GM21423 (cell line): ENCODE measurements at regions not wholly inside any gene's neighbourhood (a gene's known extent, or its start where the extent isn't known, plus 50 kb on each side); places are given as distances from the start of the nearest gene placed in this dataset.

Experiments
- ATAC-seq: cut with Tn5 transposase; IDR thresholded peaks from one replicate; pipeline ENCODE4 v1.9.1; 2021; ENCODE audit warnings: mild to moderate bottlenecking, moderate library complexity; ENCODE audit not compliant: unreplicated experiment

DNA sequence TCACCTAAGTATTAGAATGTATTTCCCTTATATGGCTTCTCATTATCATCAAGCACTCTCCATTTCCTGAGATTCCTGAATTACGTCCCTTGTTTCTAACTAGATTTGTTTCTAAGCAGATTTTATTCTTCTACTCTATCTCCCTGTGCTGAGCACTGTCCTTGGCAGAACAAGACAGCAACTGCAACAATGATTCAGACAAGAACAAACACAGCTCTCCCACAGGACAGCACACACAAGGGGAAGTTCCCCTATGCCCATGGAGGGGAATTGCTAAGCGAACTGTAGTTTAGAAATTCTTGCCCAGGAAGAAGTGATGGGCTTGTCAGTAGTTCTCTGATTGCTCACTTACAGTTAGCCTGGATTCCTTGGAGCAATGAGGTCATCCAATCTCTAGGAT is 759.9 kb downstream of the DTWD2 start:
- ATAC-seq: no peak

DNA sequence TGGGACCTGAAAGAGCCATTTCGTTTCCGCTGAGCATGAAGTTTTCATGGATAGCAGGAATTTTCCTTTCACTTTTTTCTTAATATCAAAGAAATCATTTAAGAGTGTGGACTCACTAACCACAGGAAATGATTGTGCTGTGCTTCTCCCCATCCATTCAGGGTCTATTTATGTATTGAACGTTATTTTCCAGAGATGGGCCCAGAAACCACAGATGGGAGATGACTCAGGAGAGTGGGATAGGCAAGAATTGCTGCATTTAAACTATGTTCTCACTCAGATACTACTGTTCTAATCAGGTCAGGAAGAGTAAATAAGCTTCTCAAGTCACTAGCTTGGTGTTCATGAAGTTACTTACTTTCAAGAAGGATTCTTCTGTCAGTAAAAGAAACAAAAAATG is 763.8 kb downstream of the DTWD2 start:
- ATAC-seq: no peak

DNA sequence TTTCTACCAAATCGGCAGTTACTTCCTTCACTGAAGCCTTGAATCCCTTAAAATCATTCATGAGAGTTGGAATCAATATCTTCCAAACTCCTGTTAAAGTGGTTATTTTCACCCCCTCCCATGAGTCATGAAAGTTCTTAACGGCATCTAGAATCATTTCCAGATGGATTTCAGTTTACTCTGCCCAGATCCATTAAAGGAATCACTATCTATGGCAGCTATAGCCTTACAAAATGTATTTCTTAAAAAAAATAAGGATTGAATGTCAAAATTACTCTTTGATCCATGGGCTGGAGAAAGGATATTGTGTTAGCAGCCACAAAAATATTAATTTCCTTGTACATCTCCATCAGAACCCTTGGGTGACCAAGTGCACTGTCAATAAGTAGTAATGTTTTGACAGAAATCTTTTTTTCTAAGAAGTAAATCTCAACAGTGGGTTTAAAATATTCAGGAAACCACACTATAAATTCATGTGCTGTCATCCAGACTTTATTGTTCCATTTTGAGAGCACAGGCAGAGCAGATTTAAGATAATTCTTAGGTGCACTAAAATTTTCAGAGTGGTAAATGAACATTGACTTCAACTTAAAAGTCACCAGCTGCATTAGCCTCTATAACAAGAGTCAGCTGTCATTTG is 767.7 kb downstream of the DTWD2 start:
- no peak for ATAC-seq

DNA sequence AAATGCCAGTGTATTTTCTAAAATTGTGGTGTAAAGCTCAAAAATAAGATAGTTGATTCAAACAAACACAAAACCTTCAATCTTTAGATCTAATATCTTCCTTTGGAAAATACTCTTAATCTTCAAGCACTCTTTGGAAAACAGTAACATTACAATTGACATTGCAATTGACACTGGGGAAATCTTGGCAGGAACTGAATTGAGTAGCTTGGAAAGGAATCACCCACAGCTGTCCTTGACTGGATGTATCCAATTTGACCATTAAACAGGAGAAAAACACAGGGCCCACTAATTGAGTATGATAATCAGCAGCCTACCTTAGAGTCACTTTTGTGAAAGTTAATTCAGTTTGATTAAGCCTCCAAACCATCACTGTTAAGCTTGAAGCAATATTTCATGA is 776.7 kb downstream of the DTWD2 start:
- ATAC-seq: no peak

DNA sequence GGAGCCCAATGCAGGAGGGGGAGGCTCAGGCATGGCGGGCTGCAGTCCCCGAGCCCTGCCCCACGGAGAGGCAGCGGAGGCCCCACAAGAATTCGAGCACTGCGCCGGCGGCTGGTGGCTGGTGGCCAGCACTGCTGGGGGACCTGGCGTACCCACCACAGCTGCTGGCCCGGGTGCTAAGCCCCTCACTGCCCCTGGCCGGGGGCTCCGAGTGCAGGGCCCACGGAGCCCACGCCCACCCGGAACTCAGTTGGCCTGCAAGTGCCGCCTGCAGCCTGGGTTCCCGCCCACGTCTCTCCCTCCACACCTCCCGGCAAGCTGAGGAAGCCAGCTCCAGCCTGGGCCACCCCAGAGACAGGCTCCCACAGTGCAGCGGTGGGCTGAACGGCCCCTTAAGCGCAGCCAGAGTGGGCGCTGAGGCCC is 780.3 kb downstream of the DTWD2 start:
- no peak for ATAC-seq

DNA sequence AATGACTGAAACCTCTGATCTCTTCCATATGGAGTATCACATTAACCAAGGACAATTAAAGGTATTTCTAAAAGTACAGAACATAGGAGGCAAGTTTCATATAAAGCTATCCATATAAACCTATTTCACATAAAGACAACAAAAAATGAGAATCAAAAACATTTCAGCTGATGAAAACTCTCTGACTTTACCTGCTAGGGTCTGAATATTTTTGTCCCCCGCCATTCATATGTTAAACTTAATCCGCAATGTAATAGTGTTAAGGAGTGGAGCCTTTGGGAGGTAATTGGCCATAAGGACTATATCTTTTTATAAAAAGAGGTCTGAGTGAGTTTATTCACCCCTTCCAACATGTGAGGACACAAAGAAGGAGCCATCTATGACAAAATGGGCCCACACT is 788.5 kb downstream of the DTWD2 start:
- no peak for ATAC-seq

DNA sequence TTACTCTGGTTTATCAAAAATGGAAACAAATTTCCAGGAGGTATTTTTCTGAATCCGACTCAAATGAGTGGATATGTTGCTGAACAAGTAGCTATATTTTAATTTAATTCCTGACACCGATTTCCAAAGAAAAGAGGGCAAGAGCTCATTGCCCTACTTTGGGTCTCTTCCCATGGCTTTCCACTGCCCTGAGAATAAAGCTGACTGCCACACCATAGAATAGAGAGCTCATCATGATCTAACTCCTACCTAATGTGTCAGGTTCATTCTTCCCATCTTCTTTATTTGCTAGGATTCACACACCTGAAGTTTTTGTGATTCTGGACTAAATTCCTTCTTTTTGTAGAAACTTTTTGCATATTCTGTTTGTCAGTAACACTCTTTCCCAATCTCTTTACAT is 792.1 kb downstream of the DTWD2 start:
- ATAC-seq: no peak

DNA sequence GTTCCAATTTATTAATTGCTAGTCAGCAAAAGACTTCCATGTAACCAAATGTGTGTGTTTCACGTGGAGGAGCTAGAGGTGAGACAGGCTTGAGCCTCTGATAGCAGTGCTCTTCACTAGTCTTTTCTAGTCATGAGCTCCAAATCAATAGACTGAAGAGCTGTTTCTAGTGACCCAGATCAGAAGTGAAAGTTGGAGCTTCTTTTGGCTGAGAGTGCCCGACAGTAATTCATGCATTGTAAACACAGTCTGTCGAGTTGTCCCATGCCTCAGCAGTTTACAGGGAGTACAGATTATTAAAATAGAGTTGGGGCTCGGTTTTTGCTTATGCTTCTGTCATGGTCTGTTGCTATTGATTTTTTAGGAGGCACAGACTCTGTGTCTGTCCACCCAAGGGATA is 793.1 kb downstream of the DTWD2 start:
- no peak for ATAC-seq

DNA sequence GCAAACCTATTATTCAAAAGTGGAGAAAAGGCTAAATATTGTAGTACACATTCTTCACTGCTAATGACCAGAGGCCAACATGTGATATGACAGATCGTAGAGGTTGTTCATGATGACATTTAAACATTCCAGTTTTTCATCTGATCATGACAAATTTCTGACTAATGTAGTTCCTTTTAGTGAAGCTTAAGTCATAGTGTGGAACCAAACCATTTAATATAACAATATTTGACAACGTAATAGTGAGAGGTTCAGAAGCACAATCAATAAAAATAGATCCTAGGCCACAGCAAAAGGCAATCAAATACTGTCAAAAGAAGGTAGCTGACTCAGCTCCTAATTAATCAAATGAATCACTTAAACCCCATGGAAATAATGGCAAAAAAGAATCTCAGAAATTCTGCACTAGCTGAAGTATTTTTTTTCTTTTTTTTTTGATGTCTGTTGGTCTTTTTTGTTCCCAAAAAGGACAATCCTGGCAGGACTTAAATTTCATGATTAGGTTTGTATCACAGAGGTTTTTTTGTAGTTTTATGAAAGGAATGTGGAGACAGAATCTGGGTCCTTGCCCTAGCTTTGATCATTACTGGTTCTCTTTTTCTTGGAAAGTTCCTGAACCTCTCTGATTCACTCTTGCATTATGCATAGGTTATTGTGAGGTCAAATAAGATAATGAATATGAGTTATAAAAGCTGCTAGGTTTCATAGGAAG is 795.0 kb downstream of the DTWD2 start:
- ATAC-seq: no peak

DNA sequence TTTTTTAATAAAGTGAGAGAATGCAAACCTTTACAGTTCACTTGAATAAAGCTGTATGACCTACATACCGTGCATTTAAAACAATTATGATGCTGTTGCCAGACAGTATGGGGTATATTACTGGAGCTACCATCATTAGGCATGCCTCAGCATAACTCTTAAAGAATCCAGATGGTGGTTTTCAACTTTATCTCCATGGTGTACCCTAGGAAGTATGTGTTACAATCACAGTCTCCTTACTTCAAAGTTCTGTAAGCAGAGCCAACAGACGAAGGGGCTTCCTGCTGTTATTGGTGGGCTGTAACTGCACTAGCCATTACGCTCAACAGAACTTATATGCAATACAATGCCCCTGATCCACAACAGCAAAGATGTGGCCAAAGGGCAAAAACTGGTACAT is 803.3 kb downstream of the DTWD2 start:
- ATAC-seq: no peak

DNA sequence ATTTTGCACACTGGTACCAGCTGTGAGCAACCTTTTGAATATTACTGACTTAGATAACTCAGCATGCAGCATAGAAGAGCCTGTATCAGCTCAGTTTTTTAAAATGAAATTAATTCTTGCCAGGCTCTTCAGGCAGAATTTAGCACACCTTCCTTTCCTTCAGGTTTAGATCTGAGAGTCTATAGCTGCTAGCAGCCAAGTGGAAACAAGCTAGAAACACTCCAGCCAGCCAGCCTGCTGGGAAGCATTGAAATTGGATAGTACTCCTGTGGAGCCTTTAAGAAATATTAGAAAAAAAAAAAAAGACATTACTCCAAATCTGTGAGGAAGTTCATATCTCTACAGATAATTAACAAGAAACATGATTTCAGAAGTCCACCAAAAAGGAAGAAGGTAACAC is 812.2 kb downstream of the DTWD2 start:
- ATAC-seq: no peak

DNA sequence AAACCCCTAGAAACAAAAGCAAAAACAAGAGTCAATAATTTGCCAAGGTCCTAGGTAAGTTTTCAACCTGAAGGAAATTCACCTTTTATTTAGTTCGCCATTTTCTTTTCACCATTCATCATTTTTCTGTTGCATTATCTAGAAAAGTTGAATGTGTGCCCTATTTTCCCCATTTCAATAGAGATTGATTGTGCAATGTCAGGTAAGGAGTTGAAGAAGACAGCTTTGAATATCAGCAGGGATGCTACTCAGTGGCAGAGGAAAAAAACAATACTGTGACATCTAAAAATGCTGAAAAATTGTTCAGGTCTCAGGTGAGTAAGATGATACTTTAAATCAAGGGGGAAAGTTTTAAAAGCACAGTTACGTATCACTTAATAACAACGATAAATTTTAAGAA is 813.7 kb downstream of the DTWD2 start:
- ATAC-seq: no peak

DNA sequence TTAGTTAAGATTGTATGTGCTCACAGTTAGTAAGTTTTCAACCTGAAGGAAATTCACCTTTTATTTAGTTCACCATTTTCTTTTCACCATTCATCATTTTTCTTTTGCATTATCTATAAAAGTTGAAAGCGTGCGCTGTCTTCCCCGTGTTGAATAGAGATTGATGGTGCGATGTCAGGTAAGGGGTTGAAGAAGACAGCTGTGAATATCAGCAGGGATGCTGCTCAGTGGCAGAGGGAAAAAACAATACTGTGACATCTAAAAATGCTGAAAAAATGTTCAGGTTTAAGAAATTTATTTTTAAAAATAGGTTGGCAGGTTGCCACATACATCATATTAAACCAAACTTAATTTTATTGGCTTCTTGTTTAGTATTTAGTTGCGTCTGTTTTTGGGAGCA is 815.0 kb downstream of the DTWD2 start:
- no peak for ATAC-seq

DNA sequence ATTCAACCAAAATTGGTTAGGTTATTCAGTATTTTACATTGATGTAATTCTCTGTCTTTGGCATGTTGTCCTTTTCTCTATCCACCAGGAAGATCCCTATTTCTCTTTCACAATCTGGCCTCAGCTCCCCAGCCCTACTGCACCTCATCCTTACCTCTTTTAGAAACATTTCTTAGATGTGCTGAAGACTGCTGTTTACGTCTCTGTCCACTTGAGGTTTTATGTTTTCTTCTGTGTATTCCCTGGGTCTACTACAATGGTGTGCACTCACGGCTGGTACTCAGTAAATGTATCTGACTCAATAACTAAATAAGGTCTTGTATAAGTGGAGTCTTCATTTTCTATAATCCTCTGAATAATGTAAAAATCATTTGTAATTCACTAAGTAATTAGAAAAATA is 822.7 kb downstream of the DTWD2 start:
- no peak for ATAC-seq

DNA sequence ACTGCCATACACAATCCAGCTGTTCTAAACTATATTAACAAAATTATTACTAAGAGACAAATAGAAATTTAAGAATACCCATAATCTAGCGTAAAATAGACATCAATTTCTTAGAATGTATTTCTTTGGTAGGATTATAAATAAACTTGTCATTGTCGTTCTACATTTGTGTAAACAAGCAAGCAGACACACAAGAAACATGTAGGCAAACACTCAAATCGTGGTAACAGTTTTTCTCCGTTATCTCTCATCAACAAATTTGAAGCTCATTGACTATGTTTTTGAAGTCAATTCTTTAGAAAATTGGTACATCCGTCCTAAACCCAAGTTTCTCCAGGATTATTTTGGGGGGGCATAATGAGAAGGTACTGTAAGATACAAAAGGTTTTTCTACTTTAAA is 832.2 kb downstream of the DTWD2 start:
- no peak for ATAC-seq

DNA sequence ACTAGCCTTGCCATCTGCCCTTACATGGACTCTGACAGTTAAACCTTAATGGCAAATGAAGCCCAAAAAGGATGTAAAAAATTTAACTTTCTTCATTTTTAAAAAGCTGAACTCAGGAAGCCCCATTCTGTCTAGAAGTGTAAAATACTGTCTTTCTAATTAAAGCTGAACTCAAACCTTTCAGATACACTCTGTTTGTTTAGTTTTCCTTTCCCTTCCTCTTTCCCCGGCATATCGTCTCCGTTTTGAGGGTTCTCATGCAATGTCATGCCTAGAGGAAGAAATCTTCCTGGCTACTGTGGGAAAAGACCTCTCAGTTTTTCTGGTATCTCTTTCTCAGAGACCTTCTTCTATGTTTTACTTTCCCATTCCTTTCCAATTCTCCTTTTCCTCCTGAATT is 841.5 kb downstream of the DTWD2 start:
- ATAC-seq: no peak

DNA sequence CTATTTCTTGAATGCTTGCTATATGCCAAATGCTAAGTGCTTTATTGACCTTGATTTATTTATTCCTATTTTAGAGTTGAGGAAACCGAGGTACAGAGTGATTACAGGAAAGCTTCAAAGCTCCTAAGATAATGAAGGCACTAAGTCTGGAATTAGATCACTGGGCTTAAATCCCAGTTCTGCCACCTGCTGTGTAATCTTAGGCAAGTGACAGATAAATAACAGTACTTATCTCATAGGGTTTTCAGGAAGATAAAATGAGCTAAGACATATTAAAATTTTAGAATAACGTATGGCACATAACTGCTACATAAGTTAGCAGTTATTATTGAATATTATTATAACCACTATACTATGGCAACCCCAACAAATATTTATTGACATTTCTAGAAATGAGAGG is 843.8 kb downstream of the DTWD2 start:
- ATAC-seq: no peak

DNA sequence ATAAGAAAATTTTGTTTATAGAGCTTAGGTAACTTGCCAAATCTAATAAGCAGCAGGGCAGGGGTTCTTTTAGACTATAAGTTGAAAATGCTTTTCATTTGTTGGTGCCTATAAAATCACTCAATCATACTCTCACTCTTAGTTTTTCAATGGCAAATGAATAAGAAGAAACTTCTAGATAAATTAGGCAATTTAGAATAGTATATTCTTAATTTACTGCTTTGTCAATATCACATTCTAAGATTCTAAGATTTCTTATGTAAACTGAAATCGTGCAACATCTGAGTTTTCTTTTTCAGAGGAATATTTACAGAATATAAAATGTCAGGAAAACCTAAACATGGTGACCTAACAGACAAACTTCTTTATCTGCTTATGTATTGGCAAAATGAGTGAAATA is 849.0 kb downstream of the DTWD2 start:
- no peak for ATAC-seq

DNA sequence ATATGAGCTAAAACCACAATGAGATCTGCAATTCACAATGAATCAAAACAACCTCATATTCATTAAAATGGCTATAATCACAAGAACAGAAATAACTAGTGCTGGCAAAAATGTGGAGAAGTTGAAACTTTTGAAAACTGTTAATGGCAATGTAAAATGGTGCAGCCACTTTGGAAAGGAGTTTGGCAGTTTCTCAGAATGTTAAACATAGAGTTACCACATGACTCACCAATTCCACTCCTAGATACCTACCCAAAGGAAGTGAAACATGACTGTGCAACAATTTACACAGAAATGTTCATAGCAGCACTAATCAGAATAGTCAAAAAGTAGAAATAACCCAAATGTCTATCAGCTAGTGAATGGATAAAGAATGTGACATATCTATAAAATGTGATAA is 862.2 kb downstream of the DTWD2 start:
- no peak for ATAC-seq

DNA sequence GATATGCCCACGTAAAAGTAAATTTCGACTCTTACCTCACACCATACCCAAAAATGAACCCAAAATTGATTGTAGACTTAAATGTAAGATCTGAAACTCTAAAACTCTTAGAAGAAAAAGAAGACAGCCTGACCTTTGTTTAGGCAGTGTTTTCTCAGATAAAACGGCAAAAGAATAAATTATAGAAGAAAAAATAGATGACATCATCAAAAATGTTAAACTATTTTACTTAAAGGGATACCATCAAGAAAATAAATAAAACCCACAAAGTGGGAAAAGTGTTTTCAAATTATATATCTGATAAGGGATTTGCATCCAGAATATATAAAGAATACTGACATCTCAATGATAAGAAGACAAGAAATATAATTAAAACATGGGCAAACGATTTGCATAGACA is 862.7 kb downstream of the DTWD2 start:
- no peak for ATAC-seq

DNA sequence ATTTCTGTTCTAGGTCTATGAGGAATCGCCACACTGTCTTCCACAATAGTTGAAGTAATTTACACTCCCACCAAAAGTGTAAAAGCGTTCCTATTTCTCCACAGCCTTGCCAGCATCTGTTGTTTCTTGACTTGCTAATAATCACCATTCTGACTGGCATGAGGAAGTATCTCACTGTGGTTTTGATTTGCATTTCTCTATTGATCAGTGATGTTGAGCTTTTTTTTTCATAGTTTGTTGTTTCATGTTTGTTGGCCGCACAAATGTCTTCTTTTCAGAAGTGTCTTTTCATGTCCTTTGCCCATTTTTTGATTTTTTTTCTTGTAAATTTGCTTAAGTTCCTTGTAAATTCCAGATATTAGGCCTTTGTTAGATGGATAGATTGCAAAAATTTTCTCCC is 867.1 kb downstream of the DTWD2 start:
- no peak for ATAC-seq

DNA sequence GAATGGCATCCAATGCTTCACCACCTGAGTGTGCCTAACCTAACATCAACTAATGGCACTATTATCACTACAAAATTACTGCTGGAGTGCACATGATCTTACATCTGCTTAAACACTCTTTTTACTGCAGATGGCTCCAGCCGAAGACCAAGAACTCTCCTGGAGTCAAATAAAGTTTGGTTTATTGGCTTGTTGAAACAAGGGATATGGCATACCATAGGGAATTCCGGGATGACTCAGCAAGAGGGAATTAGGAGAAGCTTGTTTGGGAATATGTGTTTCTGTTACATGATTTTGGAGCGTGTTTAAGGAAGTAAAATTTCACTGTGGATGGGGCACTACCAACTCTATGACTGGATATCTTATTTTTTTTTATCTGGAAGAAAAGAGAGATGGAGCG is 872.6 kb downstream of the DTWD2 start:
- ATAC-seq: no peak

DNA sequence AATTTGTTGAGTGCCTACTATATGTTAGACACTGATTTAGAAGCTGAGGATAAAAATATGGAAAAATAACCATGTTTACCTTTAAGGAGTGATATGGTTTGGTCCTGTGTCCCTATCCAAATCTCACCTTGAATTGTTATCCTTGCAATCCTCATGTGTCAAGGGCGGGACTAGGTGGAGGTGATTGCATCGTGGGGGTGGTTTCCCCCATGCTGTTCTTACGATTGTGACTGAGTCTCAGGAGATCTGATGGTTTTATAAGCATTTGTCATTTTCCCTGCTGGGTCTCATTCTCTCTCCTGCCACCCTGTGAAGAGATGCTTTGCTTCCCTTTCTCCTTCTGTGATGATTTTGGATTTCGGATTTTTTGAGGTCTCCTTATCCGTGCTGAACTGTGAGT is 876.4 kb downstream of the DTWD2 start:
- ATAC-seq: no peak
